ENCODE measurements at regions not wholly inside any gene's neighbourhood (a gene's known extent, or its start where the extent isn't known, plus 50 kb on each side); places are given as distances from the start of the nearest gene placed in this dataset.

DNA sequence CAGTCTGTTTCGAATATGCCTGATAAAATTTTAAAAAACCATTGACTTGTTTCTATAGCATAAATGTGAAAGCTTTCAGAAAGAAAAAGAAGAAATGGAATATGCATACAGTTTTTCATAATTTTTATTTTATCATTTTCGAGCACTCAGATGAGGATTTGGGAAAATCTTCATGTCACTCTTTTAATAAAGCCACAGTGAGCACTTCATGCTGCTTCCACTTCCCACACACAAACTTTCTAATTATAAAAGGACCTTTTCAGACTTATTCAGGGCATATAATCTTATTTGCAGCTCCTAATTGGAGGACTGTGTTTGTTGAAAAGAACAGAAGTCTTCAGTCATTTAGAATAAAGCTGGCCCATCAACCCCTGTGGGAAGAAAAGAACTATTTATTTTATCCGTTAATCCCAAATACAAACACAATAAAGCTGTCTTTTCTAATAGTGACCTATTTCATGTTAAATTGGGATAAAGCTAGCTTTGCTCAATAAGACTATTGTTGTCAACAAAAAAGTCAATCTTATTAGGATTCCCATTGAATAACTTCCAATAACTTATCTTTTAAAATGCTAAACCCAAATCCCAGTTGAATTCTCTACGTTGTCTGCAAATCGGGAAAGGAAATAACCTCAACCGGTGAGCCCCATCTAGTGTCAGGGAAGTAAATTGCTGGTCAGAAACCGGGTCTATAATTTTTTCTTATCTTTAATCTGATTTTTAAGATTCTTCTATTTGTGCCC lies 211.5 kb downstream of the PDGFRA start:
- no peak overlapping the region for H2BK12ac ChIP-seq (ENCODE audit: low read depth, low read length)
- no peak overlapping the region for H3K27ac ChIP-seq (ENCODE audit: low read depth, low read length)
- DNase-seq (ENCODE audit: low read depth in 1 of 2, low spot score in 2 of 2) = no peak
- H4K8ac ChIP-seq (ENCODE audit: extremely low read depth, insufficient read depth, low read length) = no peak overlapping the region
- no peak overlapping the region for H4K91ac ChIP-seq (replicated peaks; ENCODE audit: insufficient read length, low read length)
- H2BK20ac ChIP-seq (ENCODE audit: low read length) = no peak overlapping the region
- H2BK15ac ChIP-seq (ENCODE audit: low read length) = no peak overlapping the region
- no peak overlapping the region for H2AFZ ChIP-seq (ENCODE audit: low read length)
- 46% methylated on average over 7 of the region's 7 CpGs; no CpG with 5 or more reads in 1 of the 2 experiments for WGBS, 2 experiments (ENCODE audit: extremely low coverage in 1 of 2, insufficient coverage in 1 of 2, insufficient read length in 1 of 2, insufficient replicate concordance in 2 of 2, low coverage in 1 of 2, low lambda C conversion rate in 2 of 2, missing lambda C conversion rate in 1 of 2)
- H3K4ac ChIP-seq (replicated peaks; ENCODE audit: insufficient read length, low read depth, low read length) = no peak overlapping the region
- no peak overlapping the region for H3K4me3 ChIP-seq (ENCODE audit: extremely low read depth in 1 of 4, insufficient read depth in 2 of 4, low read depth in 3 of 4, low read length in 4 of 4)
- H3K14ac ChIP-seq (ENCODE audit: insufficient read length) = no peak overlapping the region
- H3K9ac ChIP-seq (replicated peaks in 1 of 4; ENCODE audit: extremely low read depth in 1 of 4, low read depth in 3 of 4, low read length in 3 of 4) = no peak overlapping the region
- H3K36me3 ChIP-seq (ENCODE audit: control insufficient read depth in 2 of 4, insufficient read depth in 4 of 4, low read length in 3 of 4) = no peaks in the 10 kb centered on the region
- no peaks in the 10 kb centered on the region; the same call in 1 of the 2 replicates for H3K23me2 ChIP-seq (ENCODE audit: low read depth, low read length)
- H2AK5ac ChIP-seq (ENCODE audit: low read depth, low read length) = no peak overlapping the region
- H3K79me2 ChIP-seq (ENCODE audit: control insufficient read depth in 1 of 2, insufficient read depth in 2 of 2, low read length in 2 of 2) = no peaks in the 10 kb centered on the region
- no peak overlapping the region for H2BK120ac ChIP-seq (replicated peaks; ENCODE audit: low read depth, low read length)
- no peak overlapping the region for H2BK5ac ChIP-seq (ENCODE audit: low read depth, low read length)
- H3K4me2 ChIP-seq (ENCODE audit: insufficient read depth in 1 of 2, low read depth in 2 of 2, low read length in 2 of 2) = no peak overlapping the region
- H3K18ac ChIP-seq (ENCODE audit: extremely low read depth, low read length) = no peak overlapping the region
- no peaks in the 10 kb centered on the region for H3K79me1 ChIP-seq (ENCODE audit: low read depth, low read length)
- H3K4me1 ChIP-seq (replicated peaks in 1 of 4; ENCODE audit: control insufficient read depth in 3 of 4, insufficient read depth in 4 of 4, low read length in 3 of 4) = no peaks in the 10 kb centered on the region
- peaks cover 0 to 1% (median 0%) of the 10 kb centered on the region in 4 experiments; a peak in 1 of 7 replicates for H3K27me3 ChIP-seq (replicated peaks in 1 of 4; ENCODE audit: control insufficient read depth in 3 of 4, extremely low read depth in 1 of 4, insufficient read depth in 3 of 4, low read length in 3 of 4)
- ChIA-PET CTCF (ENCODE audit: partially characterized antibody) (interaction anchor here (0.6 to 4.5 kb wide), 24 partner anchors 8 to 585 kb away, joined by 3 to 29 read pairs (median 3); no protein-coding TSS in a partner anchor), POLR2A (ENCODE audit: partially characterized antibody) (no interaction called here)
- FAIRE-seq = peak; percentile 45
- no peak overlapping the region for H3K23ac ChIP-seq (ENCODE audit: insufficient read length)
- no peaks in the 10 kb centered on the region for H4K20me1 ChIP-seq (replicated peaks in 1 of 2; ENCODE audit: control insufficient read depth in 1 of 2, insufficient read depth in 2 of 2, low read length in 2 of 2)
- no peak overlapping the region for H4K5ac ChIP-seq (ENCODE audit: insufficient read length, low read depth, low read length)
- no peak overlapping the region for H3K56ac ChIP-seq (replicated peaks; ENCODE audit: insufficient read length, low read depth, low read length)
- H3K9me3 ChIP-seq (ENCODE audit: insufficient read depth in 2 of 2, low read depth in 1 of 2, low read length in 1 of 2) = no peaks in the 10 kb centered on the region
- no peak for TF ChIP-seq EZH2 (IDR thresholded peaks at IDR 0.05; ENCODE audit: low read depth, low read length, severe bottlenecking)
- peak; percentile 84 to 89 for TF ChIP-seq RAD21 (IDR thresholded peaks at IDR 0.05 in 1 of 2, conservative IDR thresholded peaks at IDR 0.05 in 1 of 2; ENCODE audit: low read depth in 2 of 2, low read length in 2 of 2)
